ENCODE measurements at regions not wholly inside any gene's neighbourhood (a gene's known extent, or its start where the extent isn't known, plus 50 kb on each side); places are given as distances from the start of the nearest gene placed in this dataset.

- TF ChIP-seq, protein P1, sequence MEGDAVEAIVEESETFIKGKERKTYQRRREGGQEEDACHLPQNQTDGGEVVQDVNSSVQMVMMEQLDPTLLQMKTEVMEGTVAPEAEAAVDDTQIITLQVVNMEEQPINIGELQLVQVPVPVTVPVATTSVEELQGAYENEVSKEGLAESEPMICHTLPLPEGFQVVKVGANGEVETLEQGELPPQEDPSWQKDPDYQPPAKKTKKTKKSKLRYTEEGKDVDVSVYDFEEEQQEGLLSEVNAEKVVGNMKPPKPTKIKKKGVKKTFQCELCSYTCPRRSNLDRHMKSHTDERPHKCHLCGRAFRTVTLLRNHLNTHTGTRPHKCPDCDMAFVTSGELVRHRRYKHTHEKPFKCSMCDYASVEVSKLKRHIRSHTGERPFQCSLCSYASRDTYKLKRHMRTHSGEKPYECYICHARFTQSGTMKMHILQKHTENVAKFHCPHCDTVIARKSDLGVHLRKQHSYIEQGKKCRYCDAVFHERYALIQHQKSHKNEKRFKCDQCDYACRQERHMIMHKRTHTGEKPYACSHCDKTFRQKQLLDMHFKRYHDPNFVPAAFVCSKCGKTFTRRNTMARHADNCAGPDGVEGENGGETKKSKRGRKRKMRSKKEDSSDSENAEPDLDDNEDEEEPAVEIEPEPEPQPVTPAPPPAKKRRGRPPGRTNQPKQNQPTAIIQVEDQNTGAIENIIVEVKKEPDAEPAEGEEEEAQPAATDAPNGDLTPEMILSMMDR (IDR thresholded peaks at IDR 0.05) = no peak
- TF ChIP-seq POLR2A (IDR thresholded peaks at IDR 0.05) = no peak
Measured at GRCh38 chr13:107799001-107799400, 416.3 kb downstream of the LIG4 start.
